ENCODE measurements at regions not wholly inside any gene's neighbourhood (a gene's known extent, or its start where the extent isn't known, plus 50 kb on each side); places are given as distances from the start of the nearest gene placed in this dataset.
"Not testable (repeated sequence)": the region's sequence is repeated elsewhere in the genome, so short reads cannot be mapped to it uniquely, and the experiment has no call there.

DNA sequence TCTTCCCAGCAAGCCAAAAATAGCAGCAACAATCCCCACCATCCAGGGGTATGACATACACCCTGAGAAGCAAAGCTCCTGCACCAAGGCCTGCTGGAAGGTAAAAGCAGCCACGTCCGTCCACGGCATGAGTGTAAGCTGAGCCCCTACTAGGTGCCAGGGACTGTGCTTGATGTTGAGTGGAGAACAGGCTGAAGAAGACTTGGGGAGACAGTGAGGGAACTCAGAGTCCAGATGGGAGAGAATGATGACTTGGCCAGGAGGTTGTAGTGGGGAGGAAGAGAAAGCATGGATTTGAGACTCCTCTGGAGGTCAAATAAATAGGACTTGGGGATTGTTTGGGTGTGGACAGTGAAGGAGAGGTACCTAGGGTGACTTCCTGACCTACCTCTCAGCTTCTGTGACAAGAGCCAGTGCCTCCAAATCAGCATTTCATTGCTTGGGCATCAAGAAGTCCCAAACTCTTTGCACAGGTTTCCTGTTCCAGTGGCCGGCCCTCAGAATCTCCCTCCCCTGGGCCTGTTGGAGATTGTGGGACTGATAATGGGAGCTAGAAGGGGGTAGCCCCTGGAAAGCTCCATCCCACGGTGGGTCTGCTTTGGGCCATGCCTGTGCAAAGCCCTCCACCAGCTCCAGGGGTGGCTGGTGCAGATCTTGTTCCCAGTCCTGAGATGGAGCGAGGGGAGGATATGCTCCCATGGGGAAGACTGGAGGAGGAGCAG, 58.3 kb upstream of the ADAMTS2 start:
- no peak for DNase-seq
- Histone ChIP-seq H3K4me1 (ENCODE audit: control insufficient read depth, insufficient read depth, low read length) (peaks cover 20% of the 10 kb centered on the region), H3K36me3 (ENCODE audit: control insufficient read depth, insufficient read depth, low read length) (no peaks in the 10 kb centered on the region), H3K9me3 (replicated peaks; ENCODE audit: control insufficient read depth, low read depth, low read length) (peaks cover 20% of the 10 kb centered on the region), H3K4me3 (ENCODE audit: low read length) (no peak overlapping the region), H3K27me3 (ENCODE audit: control insufficient read depth, insufficient read depth, low read length) (no peaks in the 10 kb centered on the region), H3K27ac (ENCODE audit: low read length) (no peak overlapping the region)
- WGBS (ENCODE audit: insufficient coverage), result 68% methylated on average over 5 of the region's 6 CpGs

DNA sequence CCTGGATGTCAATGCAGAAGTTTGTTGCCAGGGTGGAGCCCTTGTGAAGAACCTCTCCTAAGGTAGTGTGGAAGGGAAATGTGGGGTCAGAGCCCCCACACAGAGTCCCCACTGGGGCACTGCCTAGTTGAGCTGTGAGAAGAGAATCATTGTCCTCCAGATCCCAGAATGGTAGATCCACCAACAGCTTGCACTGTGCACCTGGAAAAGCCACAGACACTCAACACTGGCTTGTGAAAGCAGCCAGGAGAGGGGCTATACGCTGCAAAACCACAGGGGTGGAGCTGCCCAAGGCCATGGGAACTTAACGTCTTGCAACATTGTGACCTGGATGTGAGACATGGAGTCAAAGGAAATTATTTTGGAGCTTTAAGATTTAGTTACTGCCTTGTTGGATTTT, 55.2 kb upstream of the ADAMTS2 start:
- 86% methylated on average over 2 of the region's 2 CpGs for WGBS (ENCODE audit: insufficient coverage)
- not testable (repeated sequence) for H3K36me3 ChIP-seq (ENCODE audit: control insufficient read depth, insufficient read depth, low read length); H3K27ac ChIP-seq (ENCODE audit: low read length)

GRCh38 chr5:179400020-179400419, 54.8 kb upstream of the ADAMTS2 start:
- WGBS (ENCODE audit: insufficient coverage), result 55% methylated on average over 3 of the region's 3 CpGs
- DNase-seq, result no peak
- no peak overlapping the region for H3K27ac ChIP-seq (ENCODE audit: low read length)
- no peaks in the 10 kb centered on the region for H3K27me3 ChIP-seq (ENCODE audit: control insufficient read depth, insufficient read depth, low read length)
- H3K9me3 ChIP-seq (replicated peaks; ENCODE audit: control insufficient read depth, low read depth, low read length), result peaks cover 20% of the 10 kb centered on the region
- no peak overlapping the region for H3K4me3 ChIP-seq (ENCODE audit: low read length)
- H3K4me1 ChIP-seq (ENCODE audit: control insufficient read depth, insufficient read depth, low read length), result no peaks in the 10 kb centered on the region
- H3K36me3 ChIP-seq (ENCODE audit: control insufficient read depth, insufficient read depth, low read length), result no peaks in the 10 kb centered on the region

More for the DNA sequence above, 55.2 kb upstream of the ADAMTS2 start:
- H3K27me3 ChIP-seq (ENCODE audit: control insufficient read depth, insufficient read depth, low read length); H3K4me3 ChIP-seq (ENCODE audit: low read length); DNase-seq; H3K4me1 ChIP-seq (ENCODE audit: control insufficient read depth, insufficient read depth, low read length): not testable (repeated sequence)
- peaks cover 20% of the 10 kb centered on the region for H3K9me3 ChIP-seq (replicated peaks; ENCODE audit: control insufficient read depth, low read depth, low read length)

- not testable (repeated sequence) for H3K27ac ChIP-seq (ENCODE audit: low read length)
- H3K9me3 ChIP-seq (replicated peaks; ENCODE audit: control insufficient read depth, low read depth, low read length), result peaks cover 23% of the 10 kb centered on the region
Measured at GRCh38 chr5:179399327-179399726, 54.1 kb upstream of the ADAMTS2 start.

DNA sequence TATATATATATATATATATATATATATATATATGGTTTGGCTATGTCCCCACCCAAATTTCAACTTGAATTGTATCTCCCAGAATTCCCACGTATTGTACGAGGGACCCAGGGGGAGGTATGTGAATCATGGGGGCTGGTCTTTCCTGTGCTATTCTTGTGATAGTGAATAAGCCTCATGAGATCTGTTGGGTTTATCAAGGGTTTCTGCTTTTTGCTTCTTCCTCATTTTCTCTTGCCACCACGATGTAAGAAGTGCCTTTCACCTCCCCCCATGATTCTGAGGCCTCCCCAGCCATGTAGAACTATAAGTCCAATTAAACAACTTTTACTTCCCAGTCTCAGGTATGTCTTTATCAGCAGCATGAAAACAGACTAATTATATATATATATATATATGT, 52.3 kb upstream of the ADAMTS2 start:
- DNase-seq, result no peak
- peaks cover 33% of the 10 kb centered on the region for H3K9me3 ChIP-seq (replicated peaks; ENCODE audit: control insufficient read depth, low read depth, low read length)

More at GRCh38 chr5:179399327-179399726, 54.1 kb upstream of the ADAMTS2 start:
- not testable (repeated sequence) for H3K4me3 ChIP-seq (ENCODE audit: low read length); H3K36me3 ChIP-seq (ENCODE audit: control insufficient read depth, insufficient read depth, low read length); DNase-seq; H3K27me3 ChIP-seq (ENCODE audit: control insufficient read depth, insufficient read depth, low read length); H3K4me1 ChIP-seq (ENCODE audit: control insufficient read depth, insufficient read depth, low read length)
- 100% methylated on average over 2 of the region's 2 CpGs for WGBS (ENCODE audit: insufficient coverage)

More for the DNA sequence above, 52.3 kb upstream of the ADAMTS2 start:
- WGBS (ENCODE audit: insufficient coverage), result no CpG with 5 or more reads among the region's 3 CpGs
- no peaks in the 10 kb centered on the region for H3K4me1 ChIP-seq (ENCODE audit: control insufficient read depth, insufficient read depth, low read length)
- H3K27ac ChIP-seq (ENCODE audit: low read length), result no peak overlapping the region
- H3K4me3 ChIP-seq (ENCODE audit: low read length), result no peak overlapping the region
- no peaks in the 10 kb centered on the region for H3K36me3 ChIP-seq (ENCODE audit: control insufficient read depth, insufficient read depth, low read length)
- H3K27me3 ChIP-seq (ENCODE audit: control insufficient read depth, insufficient read depth, low read length), result no peaks in the 10 kb centered on the region
